ENCODE measurements at regions not wholly inside any gene's neighbourhood (a gene's known extent, or its start where the extent isn't known, plus 50 kb on each side); places are given as distances from the start of the nearest gene placed in this dataset.
"Not testable (repeated sequence)": the region's sequence is repeated elsewhere in the genome, so short reads cannot be mapped to it uniquely, and the experiment has no call there.

GRCh38 chr6:125423047-125423446 is 121.3 kb upstream of the HDDC2 start:
- in situ Hi-C loops (cut with HindIII; ENCODE audit: low sequenced_read_pairs) = no loop called here

DNA sequence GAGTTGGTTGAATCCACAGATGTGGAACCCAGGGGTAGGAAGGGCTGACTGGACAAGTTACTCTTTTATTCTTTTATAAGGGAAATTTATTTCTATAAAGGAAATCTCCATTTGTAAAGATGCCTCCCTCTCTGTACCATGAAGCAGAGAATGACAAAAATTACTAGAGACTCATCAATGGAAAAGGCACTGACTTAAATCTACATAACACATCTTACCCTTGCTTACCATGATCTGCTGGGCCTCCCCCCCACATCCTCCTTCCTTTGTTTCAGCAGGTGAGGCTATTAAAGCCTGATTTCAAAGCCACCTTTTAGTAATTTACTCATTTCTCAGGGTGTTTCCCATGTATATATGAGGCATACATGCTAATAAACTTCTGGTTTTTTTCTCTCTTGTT is 130.2 kb upstream of the HDDC2 start:
- in situ Hi-C loops (cut with HindIII; ENCODE audit: low sequenced_read_pairs) = no loop called here

DNA sequence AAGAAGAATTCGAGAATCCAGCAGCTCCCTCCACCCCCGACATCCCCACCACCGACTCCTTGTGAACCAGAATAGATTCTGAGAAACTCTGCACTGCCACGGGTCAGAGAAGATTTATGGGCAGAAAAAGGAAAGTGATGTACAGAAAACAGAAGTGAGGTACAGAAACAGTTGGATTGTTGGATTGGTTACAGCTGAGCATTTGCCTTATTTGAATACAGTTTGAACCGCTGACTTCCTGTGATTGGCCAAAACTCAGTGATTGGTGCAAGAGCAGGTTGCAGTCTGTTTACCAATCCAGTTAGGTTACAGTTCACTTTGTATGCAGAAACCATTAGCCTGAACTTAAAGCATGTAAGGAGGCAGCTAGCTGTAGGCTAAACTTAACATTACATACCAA is 131.2 kb upstream of the HDDC2 start:
- in situ Hi-C loops (cut with HindIII; ENCODE audit: low sequenced_read_pairs) = no loop called here

DNA sequence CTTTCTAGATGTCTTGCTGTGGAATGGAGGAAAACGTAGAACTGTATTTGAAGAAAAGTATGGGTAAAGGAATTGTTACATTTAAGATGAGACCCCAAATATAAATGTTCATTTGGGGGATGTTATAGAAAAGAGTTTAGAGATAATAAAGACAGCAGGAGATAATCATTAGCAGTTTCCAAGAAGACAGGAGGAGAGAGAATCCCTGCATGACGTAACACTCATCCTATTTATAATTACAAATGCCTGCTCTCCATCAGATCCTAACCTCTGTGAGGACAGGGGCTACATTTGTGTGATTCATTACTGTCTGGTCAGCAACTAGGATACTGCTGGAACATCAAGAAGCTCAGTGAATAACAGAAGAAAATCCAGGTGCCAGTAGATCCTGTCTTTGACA is 133.0 kb upstream of the HDDC2 start:
- in situ Hi-C loops (cut with HindIII; ENCODE audit: low sequenced_read_pairs) = no loop called here

DNA sequence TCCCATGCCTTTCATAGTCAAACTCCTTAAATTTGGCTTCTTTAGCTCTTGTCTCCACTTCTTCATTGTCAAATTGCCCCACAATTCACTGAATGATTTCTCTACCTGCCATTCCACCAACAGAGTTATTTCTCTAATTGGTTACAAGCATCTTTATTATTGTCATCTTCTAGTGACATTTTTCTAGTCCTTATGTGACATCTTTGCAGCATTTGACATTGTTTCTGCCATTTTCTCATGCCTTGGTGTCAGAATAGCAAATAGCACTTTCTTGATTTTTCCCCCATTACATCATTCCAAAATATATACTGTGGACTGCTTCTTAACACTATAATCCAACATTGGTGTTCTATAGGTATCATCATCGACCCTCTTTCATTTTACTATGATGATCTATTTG is 137.7 kb upstream of the HDDC2 start:
- in situ Hi-C loops (cut with HindIII; ENCODE audit: low sequenced_read_pairs) = no loop called here

DNA sequence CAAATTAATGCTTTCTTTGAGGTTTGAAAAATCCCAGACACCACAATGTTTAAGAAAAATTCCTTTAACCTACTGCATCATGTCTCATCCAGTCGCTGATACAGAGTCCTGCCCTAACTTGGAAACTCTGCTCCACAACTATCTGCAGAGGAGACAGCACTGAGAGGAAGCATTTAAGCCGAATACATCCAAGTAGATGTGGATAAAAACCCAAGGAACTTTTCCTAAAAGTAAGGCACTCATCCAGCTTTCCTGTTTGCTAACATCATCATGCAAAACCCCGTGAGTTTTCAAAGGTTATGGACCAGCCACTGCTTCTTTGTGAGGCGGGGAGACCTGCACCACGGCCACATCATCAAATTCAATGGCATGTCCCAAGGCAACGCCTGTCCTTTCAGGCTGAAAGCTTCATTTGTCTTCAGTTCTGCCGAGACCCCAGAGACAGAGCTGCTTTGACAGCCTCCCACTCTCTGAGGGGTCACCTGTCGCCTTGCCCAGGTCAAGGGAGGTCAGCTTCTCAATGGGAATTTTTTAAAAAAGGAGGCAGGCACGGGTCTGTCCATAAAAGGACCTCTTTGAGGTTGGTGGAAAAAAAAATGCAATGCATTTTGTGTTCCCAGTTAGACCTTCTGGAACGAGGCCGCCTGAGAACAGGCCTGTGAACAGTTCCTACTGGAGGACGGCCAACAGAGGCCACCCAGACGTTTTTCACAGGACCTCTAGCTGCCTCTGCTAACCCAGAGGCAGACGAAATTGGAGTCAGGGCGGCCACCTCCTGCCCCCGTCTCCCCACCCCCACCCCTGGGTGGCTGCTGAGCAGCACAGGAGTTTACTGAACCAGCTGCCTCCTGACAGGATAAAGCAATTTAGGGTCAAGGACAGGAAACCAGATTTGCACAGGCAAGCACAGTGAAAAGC is 142.5 kb upstream of the HDDC2 start:
- in situ Hi-C loops (cut with HindIII; ENCODE audit: low sequenced_read_pairs) = no loop called here

GRCh38 chr6:125445054-125445453 is 143.3 kb upstream of the HDDC2 start:
- in situ Hi-C loops (cut with HindIII; ENCODE audit: low sequenced_read_pairs) = no loop called here

GRCh38 chr6:125446011-125446410 is 144.2 kb upstream of the HDDC2 start:
- in situ Hi-C loops (cut with HindIII; ENCODE audit: low sequenced_read_pairs) = no loop called here

DNA sequence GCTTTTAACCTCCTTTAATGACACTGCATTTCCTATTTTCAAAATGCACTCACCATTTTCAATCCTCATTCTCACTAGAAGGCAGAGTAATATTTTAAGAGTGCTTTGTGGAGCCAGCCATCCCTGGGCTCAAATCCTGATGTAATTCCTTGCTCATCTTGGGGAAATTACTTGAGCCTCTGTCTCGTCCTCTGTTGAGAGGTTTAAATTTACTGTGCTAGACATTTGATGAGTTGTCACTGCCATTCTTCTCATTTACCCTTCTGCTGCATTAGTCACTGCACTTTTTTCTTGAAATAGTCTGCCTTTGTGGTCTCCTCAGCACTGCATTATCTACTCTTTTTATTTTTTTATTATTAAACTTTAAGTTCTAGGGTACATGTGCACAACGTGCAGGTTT is 150.0 kb upstream of the HDDC2 start:
- in situ Hi-C loops (cut with HindIII; ENCODE audit: low sequenced_read_pairs) = no loop called here

DNA sequence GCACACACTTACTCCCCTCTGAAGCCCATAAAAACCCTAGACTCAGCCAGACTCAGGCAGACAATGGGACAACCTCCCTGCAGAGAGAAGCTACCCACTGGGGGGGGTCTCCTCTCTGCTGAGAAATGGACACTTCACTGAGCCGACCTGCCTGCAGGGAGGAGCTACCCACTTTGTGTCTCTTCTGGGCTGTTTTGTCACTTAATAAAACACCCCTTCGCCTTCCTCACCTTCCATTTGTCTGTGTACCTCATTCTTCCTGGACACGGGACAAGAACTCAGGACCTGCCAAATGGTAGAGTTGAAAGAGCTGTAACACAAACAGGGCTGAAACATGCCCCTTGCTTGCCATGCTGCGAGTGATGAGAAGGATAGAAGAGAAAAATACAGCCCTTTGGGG is 151.7 kb upstream of the HDDC2 start:
- in situ Hi-C loops (cut with HindIII; ENCODE audit: low sequenced_read_pairs) = no loop called here

- in situ Hi-C loops (cut with HindIII; ENCODE audit: low sequenced_read_pairs) = no loop called here
Observed at GRCh38 chr6:125454351-125454750, 152.6 kb upstream of the HDDC2 start.

GRCh38 chr6:125458493-125458892 is 156.7 kb upstream of the HDDC2 start:
- in situ Hi-C loops (cut with HindIII; ENCODE audit: low sequenced_read_pairs) = not testable (repeated sequence)

DNA sequence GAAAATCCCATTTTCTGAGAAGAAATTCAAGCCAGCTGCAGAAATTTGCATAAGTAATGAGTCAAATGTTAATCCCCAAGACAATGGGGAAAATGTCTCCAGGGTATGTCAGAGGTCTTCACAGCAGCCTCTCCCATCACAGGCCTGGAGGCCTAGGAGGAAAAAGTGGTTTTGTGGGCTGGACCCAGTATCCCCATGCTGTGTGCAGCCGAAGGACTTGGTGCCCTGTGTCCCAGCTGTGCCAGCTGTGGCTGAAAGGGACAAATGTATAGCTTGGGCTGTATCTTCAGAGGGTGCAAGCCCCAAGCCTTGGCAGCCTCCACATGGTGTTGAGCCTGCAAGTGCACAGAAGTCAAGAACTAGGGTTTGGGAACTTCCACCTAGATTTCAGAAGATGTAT is 163.6 kb upstream of the HDDC2 start:
- in situ Hi-C loops (cut with HindIII; ENCODE audit: low sequenced_read_pairs) = not testable (repeated sequence)

GRCh38 chr6:125469915-125470314 is 168.1 kb upstream of the HDDC2 start:
- in situ Hi-C loops (cut with HindIII; ENCODE audit: low sequenced_read_pairs) = no loop called here

GRCh38 chr6:125471667-125472066 is 169.9 kb upstream of the HDDC2 start:
- in situ Hi-C loops (cut with HindIII; ENCODE audit: low sequenced_read_pairs) = no loop called here

DNA sequence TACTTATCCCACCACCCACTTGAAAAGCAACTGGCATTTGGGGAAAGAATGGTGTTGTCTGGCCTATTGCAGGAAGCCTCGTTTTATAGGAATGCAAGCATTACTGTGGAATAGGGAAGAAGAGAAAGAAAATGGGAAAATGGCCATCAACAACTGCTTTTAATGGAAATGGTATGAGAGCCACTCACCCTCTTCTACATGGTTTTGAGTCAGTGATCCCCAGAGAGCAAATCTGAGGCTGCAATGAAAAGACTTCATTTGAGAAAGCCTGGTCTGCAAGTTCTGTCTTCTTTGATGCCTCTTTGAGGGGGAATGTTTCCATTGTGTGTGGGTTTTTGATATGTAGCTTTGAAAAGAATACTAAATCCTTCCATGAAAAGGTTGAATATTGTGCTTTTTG is 172.3 kb upstream of the HDDC2 start:
- in situ Hi-C loops (cut with HindIII; ENCODE audit: low sequenced_read_pairs) = no loop called here

DNA sequence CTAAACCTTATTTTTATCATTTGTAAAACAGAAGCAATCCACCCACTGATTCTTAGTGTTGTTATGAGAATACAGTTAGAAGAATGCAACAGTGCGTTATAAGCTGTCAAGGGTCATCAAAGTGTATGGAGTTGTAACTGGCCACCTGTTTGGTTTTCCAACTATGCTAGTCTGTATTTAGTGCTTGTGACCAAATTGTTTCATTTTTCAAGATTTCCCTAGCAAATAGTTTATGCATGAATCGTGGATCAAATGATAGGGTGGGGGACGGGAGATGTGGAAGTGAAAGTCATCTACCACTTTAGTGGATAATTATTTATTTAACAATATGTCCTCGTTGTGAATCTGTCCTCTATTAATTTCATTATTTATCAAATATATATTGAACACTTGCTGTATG is 175.4 kb upstream of the HDDC2 start:
- in situ Hi-C loops (cut with HindIII; ENCODE audit: low sequenced_read_pairs) = no loop called here

- in situ Hi-C loops (cut with HindIII; ENCODE audit: low sequenced_read_pairs) = no loop called here
Observed at GRCh38 chr6:125477844-125478243, 176.1 kb upstream of the HDDC2 start.

DNA sequence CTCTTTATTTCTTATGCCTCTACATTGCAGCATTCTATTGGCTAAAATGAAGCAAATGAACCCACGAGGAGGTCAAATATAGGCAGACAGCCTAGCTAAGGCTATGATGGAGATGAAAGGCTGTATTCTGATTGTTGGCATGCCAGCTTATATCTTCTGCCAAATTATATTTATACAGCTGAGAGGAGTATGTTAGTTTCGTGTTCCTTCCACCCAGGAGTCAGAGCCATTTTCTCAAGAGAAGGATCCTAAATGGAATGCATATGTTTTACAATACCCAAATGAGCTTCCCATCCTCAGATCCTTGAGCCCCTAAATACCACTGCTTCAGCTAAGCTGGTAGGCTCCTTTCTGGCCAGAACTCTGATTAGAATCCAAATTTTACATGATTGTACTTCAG is 178.4 kb upstream of the HDDC2 start:
- in situ Hi-C loops (cut with HindIII; ENCODE audit: low sequenced_read_pairs) = no loop called here

DNA sequence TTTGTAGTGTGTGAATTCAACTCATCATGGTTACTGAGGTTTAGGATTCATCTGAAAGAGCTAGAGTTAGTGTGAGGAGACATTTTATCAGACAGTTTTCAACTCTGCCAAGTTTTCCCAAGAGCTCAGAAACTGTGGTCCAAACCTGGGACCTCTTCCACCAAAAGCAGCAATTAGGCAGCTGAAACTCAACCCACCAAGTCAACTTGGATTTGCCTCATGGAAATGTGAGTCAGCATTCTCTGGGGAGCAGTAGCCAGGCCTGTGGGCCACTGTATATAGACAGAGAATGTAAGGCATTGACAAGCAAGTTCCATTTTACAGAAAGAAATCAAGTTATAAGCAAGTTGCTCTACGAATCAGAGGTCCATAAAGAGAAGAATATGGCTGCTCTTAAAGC is 178.8 kb upstream of the HDDC2 start:
- in situ Hi-C loops (cut with HindIII; ENCODE audit: low sequenced_read_pairs) = no loop called here

- in situ Hi-C loops (cut with HindIII; ENCODE audit: low sequenced_read_pairs) = no loop called here
Observed at GRCh38 chr6:125481056-125481455, 179.3 kb upstream of the HDDC2 start.

DNA sequence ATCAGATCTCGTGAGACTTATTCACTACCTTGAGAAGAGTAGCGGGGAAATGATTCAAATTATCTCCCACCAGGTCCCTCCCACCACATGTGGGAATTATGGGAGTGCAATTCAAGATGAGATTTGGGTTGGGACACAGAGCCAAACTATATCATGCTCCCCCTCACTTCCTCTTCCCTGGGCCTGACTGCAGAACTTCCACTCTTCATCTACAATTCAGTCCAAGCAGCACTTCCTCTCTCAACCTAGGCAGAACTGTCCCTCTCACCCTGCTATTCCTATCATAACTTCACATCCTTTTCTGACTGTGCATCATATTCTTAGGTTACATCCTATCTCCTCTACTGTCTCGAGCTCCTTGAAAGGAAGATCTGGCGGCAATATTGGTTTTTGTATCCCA is 184.0 kb upstream of the HDDC2 start:
- in situ Hi-C loops (cut with HindIII; ENCODE audit: low sequenced_read_pairs) = no loop called here

DNA sequence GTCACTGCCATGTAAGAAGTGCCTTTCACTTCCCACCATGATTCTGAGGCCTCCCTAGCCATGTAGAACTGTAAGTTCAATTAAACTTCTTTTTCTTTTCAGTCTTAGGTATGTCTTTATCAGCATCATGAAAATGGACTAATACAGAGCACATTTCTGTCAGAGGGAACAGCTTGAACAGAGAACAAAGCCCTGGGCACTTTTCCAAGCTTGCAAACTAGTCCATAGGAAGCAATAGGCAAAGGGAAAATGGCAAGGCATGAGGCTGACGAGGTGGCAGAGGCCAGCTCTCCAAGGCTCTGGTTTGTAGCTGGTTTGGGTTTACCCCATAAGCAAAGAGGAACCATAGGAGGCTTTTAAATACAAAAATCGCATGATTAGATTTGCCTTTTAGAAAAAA is 185.1 kb upstream of the HDDC2 start:
- in situ Hi-C loops (cut with HindIII; ENCODE audit: low sequenced_read_pairs) = no loop called here
